Activated naive CD4-positive, alpha-beta T cell treated with Interleukin-2 at 50 U/mL for 16 hours (primary cell): ENCODE measurements at regions not wholly inside any gene's neighbourhood (a gene's known extent, or its start where the extent isn't known, plus 50 kb on each side); places are given as distances from the start of the nearest gene placed in this dataset.

Experiments
- DNase-seq: peaks from one replicate; pipeline ENCODE4 v3.0.0-alpha.2; 2020

- no peak for DNase-seq
Measured at GRCh38 chr21:19899645-19900044, 1098.6 kb upstream of the NCAM2 start.

- no peak for DNase-seq
Measured at GRCh38 chr21:19900149-19900548, 1098.1 kb upstream of the NCAM2 start.

GRCh38 chr21:19908390-19908789 lies 1089.8 kb upstream of the NCAM2 start:
- no peak for DNase-seq

- no peak for DNase-seq
Measured at GRCh38 chr21:19914028-19914427, 1084.2 kb upstream of the NCAM2 start.

GRCh38 chr21:19921211-19921610 lies 1077.0 kb upstream of the NCAM2 start:
- DNase-seq = no peak

- DNase-seq = no peak
Measured at GRCh38 chr21:19922122-19922521, 1076.1 kb upstream of the NCAM2 start.

- DNase-seq = no peak
Measured at GRCh38 chr21:19935467-19935866, 1062.7 kb upstream of the NCAM2 start.

GRCh38 chr21:19937619-19938018 lies 1060.6 kb upstream of the NCAM2 start:
- DNase-seq = no peak

- no peak for DNase-seq
Measured at GRCh38 chr21:19941626-19942025, 1056.6 kb upstream of the NCAM2 start.

GRCh38 chr21:19950347-19950746 lies 1047.9 kb upstream of the NCAM2 start:
- no peak for DNase-seq

- no peak for DNase-seq
Measured at GRCh38 chr21:19969156-19969555, 1029.1 kb upstream of the NCAM2 start.

GRCh38 chr21:19981938-19982337 lies 1016.3 kb upstream of the NCAM2 start:
- DNase-seq = no peak

GRCh38 chr21:19986396-19986795 lies 1011.8 kb upstream of the NCAM2 start:
- DNase-seq = no peak

GRCh38 chr21:19987671-19988070 lies 1010.5 kb upstream of the NCAM2 start:
- DNase-seq = no peak

- DNase-seq = no peak
Measured at GRCh38 chr21:19992540-19992939, 1005.7 kb upstream of the NCAM2 start.

- no peak for DNase-seq
Measured at GRCh38 chr21:19993268-19993667, 1004.9 kb upstream of the NCAM2 start.

- no peak for DNase-seq
Measured at GRCh38 chr21:19995253-19995652, 1003.0 kb upstream of the NCAM2 start.

GRCh38 chr21:19998453-19998852 lies 999.8 kb upstream of the NCAM2 start:
- no peak for DNase-seq

- DNase-seq = no peak
Measured at GRCh38 chr21:19999369-20000272, 998.6 kb upstream of the NCAM2 start.

- no peak for DNase-seq
Measured at GRCh38 chr21:20004367-20004766, 993.8 kb upstream of the NCAM2 start.

- no peak for DNase-seq
Measured at GRCh38 chr21:20010691-20011200, 987.5 kb upstream of the NCAM2 start.

GRCh38 chr21:20013851-20014250 lies 984.4 kb upstream of the NCAM2 start:
- no peak for DNase-seq

- DNase-seq = no peak
Measured at GRCh38 chr21:20016435-20017005, 981.7 kb upstream of the NCAM2 start.

- DNase-seq = no peak
Measured at GRCh38 chr21:20020026-20020425, 978.2 kb upstream of the NCAM2 start.
